GM19467 (cell line): ENCODE measurements at regions not wholly inside any gene's neighbourhood (a gene's known extent, or its start where the extent isn't known, plus 50 kb on each side); places are given as distances from the start of the nearest gene placed in this dataset.

Experiments
- ATAC-seq: cut with Tn5 transposase; IDR thresholded peaks from one replicate; pipeline ENCODE4 v1.9.1; 2021; ENCODE audit warnings: mild to moderate bottlenecking, moderate library complexity; ENCODE audit not compliant: unreplicated experiment

- ATAC-seq, result no peak
Measured at GRCh38 chr10:129105266-129105665, 361.8 kb upstream of the MGMT start.

DNA sequence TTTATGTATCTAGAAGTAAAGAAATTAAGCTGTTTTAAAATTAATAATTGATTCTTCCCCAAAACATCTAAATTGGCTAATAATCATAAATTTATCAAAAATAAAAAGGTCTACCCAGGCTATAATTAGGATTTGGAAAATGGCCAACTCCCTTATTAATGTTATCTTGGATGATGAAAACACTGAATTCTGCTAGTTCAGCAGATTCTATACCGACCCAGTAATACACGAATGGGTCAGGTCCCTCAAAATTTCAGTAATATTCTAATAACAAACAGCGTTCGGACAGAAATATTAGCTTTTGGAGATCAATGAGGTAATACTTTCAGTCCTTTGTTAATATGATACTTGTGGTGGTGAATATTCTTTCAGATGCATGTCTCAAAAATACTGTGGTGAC, 360.7 kb upstream of the MGMT start:
- no peak for ATAC-seq

- ATAC-seq, result no peak
Measured at GRCh38 chr10:129107525-129107924, 359.5 kb upstream of the MGMT start.

DNA sequence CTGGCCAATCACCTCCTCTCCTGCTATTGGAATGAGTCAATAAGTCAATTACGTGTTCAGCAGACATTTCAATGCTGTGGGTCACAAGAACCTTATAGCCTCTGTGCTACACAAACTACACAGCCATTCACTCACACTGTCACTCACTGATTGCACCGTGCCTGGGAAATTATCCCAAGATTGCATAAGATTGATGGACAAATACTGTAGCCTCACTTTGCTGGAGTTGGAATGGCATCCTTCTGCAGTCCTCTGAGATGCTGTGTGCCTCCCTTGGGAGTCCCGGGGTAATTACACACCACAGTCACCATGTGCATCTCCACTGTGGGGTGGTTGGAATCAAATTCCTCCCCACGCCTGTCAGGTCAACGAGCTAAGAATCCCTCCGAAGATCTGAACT, 358.7 kb upstream of the MGMT start:
- ATAC-seq, result no peak

- no peak for ATAC-seq
Measured at GRCh38 chr10:129108994-129109393, 358.0 kb upstream of the MGMT start.

- no peak for ATAC-seq
Measured at GRCh38 chr10:129110780-129111179, 356.3 kb upstream of the MGMT start.

DNA sequence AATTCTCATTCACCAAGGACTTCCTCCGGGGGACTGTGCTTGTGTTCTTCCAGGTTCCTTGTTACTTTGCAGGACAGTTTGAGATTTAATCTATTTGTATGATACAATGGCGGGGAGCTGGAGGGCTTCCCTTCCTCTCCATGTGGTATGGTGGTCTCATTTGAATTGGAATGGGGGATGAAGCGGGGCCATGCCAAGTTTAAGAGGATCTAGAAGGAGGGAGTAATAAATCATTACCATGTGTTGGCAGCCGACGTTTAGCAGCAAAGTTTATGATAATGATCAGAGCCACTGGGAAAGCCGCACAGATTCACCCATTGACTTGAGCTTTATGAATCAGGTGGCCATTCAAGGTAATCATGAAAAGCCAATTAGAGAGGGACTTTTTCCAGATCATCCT, 355.1 kb upstream of the MGMT start:
- no peak for ATAC-seq

GRCh38 chr10:129114588-129114987, 352.5 kb upstream of the MGMT start:
- ATAC-seq, result no peak

GRCh38 chr10:129116371-129116770, 350.7 kb upstream of the MGMT start:
- no peak for ATAC-seq

- ATAC-seq, result no peak
Measured at GRCh38 chr10:129120441-129120840, 346.6 kb upstream of the MGMT start.

DNA sequence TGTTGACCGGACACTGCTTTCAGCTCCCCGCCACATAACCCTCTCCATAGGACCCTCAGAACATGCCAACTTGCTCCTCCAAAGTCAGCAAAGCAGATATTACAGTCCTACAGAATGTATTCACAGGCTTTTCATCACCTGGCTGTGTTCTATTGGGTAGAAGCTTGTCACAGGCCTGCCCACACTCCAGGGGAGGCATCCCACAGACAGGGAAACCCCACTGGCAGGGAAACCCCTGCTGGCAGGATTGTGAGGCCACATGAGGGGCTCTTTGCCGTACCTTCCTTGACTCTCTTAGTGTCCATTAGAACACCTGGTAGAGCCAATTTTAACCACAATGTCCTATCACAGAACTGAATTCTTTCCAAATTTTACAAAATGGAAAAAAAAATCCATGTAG, 344.2 kb upstream of the MGMT start:
- no peak for ATAC-seq

GRCh38 chr10:129123428-129123827, 343.6 kb upstream of the MGMT start:
- ATAC-seq, result no peak

DNA sequence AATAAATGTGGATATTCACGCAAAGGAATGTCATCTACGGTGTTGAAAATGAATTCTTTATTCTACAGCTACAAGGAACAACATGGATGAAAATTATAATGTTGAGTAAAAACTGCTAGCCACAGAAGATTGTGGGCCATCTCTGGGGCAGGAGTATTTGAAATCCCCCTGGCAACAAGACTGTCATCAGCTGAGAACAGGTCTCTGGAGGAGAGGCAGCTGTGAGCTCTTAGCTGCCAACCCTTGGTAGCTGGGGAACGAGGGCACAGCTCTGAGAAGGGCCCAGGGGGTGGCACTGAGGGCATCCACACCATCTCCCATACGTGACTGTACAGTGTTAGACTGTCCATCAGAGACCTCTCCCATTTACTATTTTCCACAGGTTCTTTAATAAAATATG, 340.1 kb upstream of the MGMT start:
- no peak for ATAC-seq

DNA sequence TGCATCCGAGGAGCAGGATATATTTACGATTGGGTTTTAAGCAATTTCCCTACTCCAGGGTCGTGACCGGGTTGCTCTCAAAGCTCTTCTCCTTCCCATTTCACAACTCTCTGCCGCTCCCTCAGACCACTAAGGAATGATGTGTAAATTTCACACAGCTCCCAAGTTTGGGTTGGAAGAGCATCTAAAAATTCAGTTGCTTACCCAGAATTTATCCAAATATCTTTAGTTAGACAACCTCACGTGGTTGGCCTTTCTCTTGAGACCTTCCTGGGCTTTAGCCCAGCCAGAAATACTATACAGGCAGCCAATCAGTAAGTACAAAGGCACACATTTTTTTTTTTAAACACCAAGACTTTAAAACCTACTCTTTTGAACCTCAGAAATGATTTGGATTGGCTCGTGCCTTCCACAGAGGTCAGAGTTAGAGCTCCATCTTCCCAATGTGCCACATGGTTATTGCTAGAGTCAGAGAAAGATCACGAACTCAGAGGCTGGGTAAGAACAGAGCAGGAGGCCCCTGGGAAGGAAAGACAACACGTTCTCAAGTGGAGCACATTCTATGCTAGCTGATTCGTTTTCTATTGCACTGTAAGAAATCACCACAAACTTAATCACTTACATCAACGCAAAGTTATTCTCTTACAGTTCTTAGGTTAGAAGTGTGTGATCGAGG, 335.4 kb upstream of the MGMT start:
- no peak for ATAC-seq

GRCh38 chr10:129133856-129134255, 333.2 kb upstream of the MGMT start:
- no peak for ATAC-seq

DNA sequence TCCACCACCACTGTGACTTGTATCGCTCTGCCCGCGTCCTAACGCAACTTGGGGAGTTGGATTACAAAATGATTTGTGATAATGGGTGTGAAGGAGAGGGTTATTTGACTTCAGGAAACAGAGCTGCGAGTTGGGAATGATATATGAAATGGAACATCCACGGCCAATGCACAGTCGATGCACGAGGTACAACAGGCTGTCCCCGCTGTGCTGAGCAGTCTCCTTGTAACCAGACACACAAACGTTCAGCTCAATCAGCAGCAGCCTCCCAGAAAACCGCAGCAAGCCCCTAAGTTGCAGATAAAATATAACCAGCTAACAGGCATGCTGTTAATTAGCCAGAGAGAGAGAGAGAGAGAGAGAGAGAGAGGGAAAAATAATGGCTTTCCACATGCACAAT, 332.7 kb upstream of the MGMT start:
- no peak for ATAC-seq

GRCh38 chr10:129135624-129136023, 331.4 kb upstream of the MGMT start:
- no peak for ATAC-seq

GRCh38 chr10:129136074-129136473, 331.0 kb upstream of the MGMT start:
- no peak for ATAC-seq

- no peak for ATAC-seq
Measured at GRCh38 chr10:129136951-129137350, 330.1 kb upstream of the MGMT start.

DNA sequence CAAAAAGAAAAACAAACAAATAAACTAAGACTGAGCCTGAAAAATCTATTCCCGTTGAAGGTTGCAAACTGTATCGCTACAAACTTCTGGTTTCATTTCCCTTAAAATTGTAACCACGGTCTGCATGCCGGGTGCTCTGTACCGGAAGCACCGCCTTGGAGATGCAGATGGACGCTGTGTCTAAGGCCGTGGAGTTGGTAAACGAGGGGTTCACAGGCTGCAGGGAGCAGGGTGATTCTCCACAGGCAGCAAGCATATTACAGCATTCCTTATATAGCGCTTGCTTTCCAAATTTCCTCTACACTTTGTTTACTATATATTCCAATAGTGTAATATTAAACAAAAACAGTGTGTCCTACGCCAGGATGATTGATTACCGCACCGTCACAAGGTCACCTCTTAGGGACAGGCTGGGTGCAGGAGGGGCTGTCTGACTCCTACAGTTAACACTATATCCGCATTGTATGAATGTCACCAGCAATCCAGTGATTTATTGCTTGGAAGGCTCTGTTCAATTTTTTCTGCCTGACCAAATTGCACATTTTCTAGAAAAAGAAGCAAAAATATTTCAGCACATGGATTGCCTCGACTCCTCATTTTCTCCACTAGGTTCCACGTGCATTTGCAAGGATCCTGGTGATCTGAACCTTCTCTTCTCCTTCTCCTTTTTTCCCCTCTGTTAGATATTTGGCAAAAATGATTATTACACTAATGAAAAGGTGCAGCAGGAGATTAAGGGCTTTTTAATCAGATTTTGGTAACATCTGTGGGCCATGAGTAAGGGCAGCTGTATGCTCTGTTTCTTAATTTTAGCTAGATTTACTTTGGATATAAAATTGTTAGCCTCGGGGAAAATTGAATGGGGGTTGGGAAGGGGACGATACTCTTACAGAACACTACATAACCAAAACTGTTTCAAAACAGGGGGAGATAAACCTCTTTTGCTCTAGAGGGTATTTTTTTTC, 325.8 kb upstream of the MGMT start:
- ATAC-seq, result no peak

DNA sequence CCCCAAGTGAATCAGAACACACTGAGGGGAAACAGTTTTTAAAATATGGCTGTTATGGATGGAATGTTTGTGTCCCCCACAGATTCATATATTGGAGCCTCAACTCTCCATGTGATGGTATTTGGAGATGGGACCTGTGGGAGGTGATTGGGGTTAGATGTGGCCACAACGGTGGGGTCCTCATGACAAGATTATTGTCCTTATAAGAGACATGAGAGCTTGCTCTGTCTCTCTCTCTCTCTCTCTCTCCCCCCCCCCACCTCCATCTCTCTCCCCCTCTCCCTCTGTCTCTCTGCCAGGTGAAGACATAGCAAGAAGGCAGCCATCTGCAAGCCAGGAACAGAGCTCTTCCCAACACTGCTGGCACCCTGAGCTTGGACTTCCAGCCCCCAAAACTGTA, 315.8 kb upstream of the MGMT start:
- no peak for ATAC-seq

DNA sequence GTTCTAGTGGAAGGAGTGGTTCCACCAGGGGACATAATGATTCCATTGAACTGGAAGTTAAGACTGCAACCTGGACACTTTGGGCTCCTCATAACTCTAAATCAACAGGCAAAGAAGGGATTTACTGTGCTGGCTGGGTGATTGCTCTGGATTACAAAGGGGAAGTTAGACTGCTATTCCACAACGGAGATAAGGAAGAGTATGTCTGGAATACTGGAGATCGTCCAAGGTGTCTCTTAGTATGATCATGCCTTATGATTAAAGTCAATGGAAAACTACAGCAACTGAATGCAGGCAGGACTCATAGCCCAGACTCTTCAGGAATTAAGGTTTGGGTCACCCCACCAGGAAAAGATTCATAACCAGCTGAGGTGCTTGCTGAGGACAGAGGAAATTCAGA, 310.6 kb upstream of the MGMT start:
- no peak for ATAC-seq
